ENCODE measurements at regions not wholly inside any gene's neighbourhood (a gene's known extent, or its start where the extent isn't known, plus 50 kb on each side); places are given as distances from the start of the nearest gene placed in this dataset.

DNA sequence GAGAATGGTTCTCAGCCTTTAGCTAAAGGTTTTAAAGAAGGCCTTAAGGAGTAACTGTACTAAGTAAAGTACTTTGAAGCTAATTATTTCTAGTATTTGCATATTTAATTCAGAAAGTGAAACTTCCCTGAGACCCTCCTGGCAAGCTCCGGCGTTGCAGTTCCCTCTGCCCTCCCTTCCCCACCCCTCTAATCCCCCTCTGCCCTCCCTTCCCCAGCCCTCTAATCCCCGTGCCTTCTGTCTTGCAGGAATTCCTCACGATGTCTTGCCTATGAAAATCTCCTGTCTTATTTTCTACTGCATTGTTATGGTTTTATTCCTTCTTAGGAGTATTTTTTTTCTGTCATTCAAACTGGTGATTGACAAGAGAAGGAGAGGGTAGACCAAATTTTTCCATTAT lies 236.9 kb downstream of the COL4A1 start:
- Histone ChIP-seq H3K4me3 (ENCODE audit: low read depth, low read length) (peak overlapping the region; percentile 7), H3K36me3 (no peaks in the 10 kb centered on the region), H3K9me3 (ENCODE audit: severe bottlenecking) (no peaks in the 10 kb centered on the region), H3K27ac (0 out of 2 replicates have a peak overlapping the region, but pooled peaks have one; percentile 1), H3K27me3 (ENCODE audit: insufficient read depth, low read depth, severe bottlenecking) (no peaks in the 10 kb centered on the region)
- DNase-seq: peak; percentile 79
- TF ChIP-seq, protein P1, sequence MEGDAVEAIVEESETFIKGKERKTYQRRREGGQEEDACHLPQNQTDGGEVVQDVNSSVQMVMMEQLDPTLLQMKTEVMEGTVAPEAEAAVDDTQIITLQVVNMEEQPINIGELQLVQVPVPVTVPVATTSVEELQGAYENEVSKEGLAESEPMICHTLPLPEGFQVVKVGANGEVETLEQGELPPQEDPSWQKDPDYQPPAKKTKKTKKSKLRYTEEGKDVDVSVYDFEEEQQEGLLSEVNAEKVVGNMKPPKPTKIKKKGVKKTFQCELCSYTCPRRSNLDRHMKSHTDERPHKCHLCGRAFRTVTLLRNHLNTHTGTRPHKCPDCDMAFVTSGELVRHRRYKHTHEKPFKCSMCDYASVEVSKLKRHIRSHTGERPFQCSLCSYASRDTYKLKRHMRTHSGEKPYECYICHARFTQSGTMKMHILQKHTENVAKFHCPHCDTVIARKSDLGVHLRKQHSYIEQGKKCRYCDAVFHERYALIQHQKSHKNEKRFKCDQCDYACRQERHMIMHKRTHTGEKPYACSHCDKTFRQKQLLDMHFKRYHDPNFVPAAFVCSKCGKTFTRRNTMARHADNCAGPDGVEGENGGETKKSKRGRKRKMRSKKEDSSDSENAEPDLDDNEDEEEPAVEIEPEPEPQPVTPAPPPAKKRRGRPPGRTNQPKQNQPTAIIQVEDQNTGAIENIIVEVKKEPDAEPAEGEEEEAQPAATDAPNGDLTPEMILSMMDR (IDR thresholded peaks at IDR 0.05; ENCODE audit: low read depth, low read length): no peak

DNA sequence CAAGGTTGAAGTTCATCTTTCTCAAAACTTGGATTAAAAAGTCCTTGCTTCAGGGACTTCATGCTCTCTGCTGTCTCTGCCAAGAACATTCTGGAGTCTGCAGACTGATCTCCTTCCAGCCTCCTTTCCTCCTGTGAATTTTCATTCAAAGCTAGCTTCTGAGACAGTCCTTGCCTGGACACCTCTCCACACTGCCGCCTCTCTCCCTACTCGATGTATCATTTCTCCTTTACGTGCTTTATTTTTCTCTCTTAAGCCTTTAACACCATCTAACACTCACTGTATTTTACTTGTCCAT lies 238.8 kb downstream of the COL4A1 start:
- Histone ChIP-seq H3K4me3 (ENCODE audit: low read depth, low read length) (no peak overlapping the region), H3K36me3 (no peaks in the 10 kb centered on the region), H3K9me3 (ENCODE audit: severe bottlenecking) (no peaks in the 10 kb centered on the region), H3K27me3 (ENCODE audit: insufficient read depth, low read depth, severe bottlenecking) (no peaks in the 10 kb centered on the region), H3K27ac (no peak overlapping the region)
- TF ChIP-seq, protein P1 (IDR thresholded peaks at IDR 0.05; ENCODE audit: low read depth, low read length): no peak
- no peak for DNase-seq

DNA sequence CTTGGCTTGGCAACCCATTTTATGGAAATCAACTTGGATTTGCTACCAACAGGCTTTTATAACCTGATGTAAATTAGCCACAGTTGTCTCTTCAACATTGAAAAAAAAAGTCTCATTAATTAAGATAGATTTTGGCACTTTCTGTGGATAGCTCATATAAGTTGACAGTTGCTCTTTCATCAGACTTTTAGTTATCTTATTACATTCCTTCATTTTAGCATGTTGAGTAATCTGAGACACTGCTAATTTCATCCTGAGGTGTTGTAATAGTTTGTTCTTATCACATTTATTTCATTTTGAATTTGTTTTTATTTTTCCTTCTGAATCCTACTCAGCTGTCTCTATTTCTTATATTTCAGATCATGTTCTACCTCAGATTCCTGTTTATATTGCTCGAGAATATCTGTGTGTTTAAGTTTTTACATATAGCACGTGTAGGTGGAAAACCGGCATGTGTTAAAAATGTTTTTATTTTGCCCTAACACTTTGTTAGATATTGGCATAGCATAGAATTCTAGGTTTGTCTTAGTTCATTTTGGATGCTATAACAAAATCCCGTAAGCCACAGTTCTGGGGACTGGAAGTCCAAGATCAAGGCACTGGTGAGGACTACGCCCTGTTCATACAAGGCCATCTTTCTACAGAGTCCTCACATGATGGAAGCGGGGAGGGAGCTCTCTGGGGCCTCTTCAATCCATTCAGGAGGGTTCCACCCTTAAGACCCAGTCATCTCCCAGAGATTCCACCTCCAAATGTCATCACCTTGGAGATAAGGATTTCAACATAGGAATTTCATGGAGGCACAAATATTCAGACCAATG lies 239.4 kb downstream of the COL4A1 start:
- H3K36me3 ChIP-seq: no peaks in the 10 kb centered on the region
- H3K27ac ChIP-seq: no peak overlapping the region
- no peak for DNase-seq
- TF ChIP-seq, protein P1 (IDR thresholded peaks at IDR 0.05; ENCODE audit: low read depth, low read length): no peak
- no peaks in the 10 kb centered on the region for H3K27me3 ChIP-seq (ENCODE audit: insufficient read depth, low read depth, severe bottlenecking)
- H3K9me3 ChIP-seq (ENCODE audit: severe bottlenecking): no peaks in the 10 kb centered on the region
- no peak overlapping the region for H3K4me3 ChIP-seq (ENCODE audit: low read depth, low read length)

DNA sequence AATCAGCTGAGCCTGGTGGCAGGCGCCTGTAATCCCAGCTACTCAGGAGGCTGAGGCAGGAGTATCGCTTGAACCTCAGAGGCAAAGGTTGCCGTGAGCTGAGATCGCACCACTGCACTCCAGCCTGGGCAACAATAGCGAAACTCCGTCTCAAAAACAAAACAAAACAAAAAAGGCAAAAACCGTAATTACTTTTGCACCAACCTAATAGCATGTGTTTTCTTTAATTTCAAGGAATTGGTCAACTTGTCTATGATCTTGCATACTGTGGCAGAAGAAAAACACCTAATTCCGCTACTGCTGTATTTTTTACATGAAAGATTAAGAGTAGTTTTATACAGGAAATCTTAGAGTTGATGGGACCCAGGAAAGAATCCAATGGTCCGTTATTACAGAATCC lies 241.2 kb downstream of the COL4A1 start:
- no peak overlapping the region for H3K27ac ChIP-seq
- H3K4me3 ChIP-seq (ENCODE audit: low read depth, low read length): no peak overlapping the region
- TF ChIP-seq, protein P1 (IDR thresholded peaks at IDR 0.05; ENCODE audit: low read depth, low read length): no peak
- no peaks in the 10 kb centered on the region for H3K27me3 ChIP-seq (ENCODE audit: insufficient read depth, low read depth, severe bottlenecking)
- no peaks in the 10 kb centered on the region for H3K36me3 ChIP-seq
- H3K9me3 ChIP-seq (ENCODE audit: severe bottlenecking): no peaks in the 10 kb centered on the region
- no peak for DNase-seq

- no peaks in the 10 kb centered on the region for H3K36me3 ChIP-seq
- H3K27me3 ChIP-seq (ENCODE audit: insufficient read depth, low read depth, severe bottlenecking): no peaks in the 10 kb centered on the region
- H3K27ac ChIP-seq: no peak overlapping the region
- H3K9me3 ChIP-seq (ENCODE audit: severe bottlenecking): no peaks in the 10 kb centered on the region
- H3K4me3 ChIP-seq (ENCODE audit: low read depth, low read length): no peak overlapping the region
- TF ChIP-seq, protein P1 (IDR thresholded peaks at IDR 0.05; ENCODE audit: low read depth, low read length): no peak
- DNase-seq: no peak
Observed at GRCh38 chr13:110063490-110064421, 243.2 kb downstream of the COL4A1 start.

Measured in WERI-Rb-1 (cell line).